ENCODE measurements at regions not wholly inside any gene's neighbourhood (a gene's known extent, or its start where the extent isn't known, plus 50 kb on each side); places are given as distances from the start of the nearest gene placed in this dataset.

DNA sequence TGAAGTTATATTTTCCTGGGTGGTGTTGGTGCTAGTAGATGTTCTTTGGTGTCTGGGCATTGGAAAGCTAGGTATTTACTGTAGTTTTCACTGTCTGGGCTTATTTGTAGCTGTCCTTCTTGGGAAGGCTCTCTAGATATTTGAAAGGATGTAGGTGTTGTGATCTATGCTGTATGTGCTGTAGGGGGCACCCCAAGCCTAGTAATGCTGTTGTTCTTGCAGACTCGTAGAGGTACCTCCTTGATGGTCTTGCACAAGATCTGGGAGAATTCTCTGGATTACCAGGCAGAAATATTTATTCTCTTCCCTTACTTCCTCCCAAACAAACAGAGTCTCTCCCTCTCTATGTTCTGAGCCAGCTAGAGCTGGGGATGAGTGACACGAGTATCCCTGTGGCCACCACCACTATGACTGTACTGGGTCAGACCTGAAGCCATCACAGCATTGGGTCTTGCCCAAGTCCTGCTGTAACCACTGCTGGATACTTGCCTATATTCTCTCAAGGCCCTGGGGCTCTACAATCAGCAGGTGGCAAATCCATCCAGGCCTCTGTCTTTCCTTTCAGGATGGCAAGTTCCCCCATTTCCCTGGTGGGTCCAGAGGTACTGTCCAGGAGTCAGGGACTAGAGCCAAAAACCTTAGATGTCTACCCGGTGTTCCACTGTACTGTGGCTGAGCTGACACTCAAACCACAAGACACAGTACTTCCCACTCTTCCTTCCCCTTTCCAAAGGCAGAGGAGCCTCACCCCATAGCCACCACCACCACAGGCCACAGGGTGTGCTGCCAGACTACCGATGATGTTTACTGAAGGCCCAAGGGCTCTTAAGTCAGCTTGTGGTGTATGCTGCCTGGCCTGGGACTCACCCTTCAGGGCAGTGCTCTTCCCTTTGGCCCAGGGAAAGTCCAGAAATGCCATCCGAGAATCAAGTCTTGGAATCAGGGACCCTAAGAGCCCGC, 195.2 kb upstream of the DPPA4 start:
- Histone ChIP-seq H3K9me3 (no peaks in the 10 kb centered on the region; the same call in 1 of the 2 replicates), H3K27me3 (no peaks in the 10 kb centered on the region), H3K36me3 (no peaks in the 10 kb centered on the region), H3K4me1 (no peaks in the 10 kb centered on the region), H3K4me3 (ENCODE audit: low read depth, low read length) (no peak overlapping the region)
- peak; percentile 12 for DNase-seq
- TF ChIP-seq, protein P1, sequence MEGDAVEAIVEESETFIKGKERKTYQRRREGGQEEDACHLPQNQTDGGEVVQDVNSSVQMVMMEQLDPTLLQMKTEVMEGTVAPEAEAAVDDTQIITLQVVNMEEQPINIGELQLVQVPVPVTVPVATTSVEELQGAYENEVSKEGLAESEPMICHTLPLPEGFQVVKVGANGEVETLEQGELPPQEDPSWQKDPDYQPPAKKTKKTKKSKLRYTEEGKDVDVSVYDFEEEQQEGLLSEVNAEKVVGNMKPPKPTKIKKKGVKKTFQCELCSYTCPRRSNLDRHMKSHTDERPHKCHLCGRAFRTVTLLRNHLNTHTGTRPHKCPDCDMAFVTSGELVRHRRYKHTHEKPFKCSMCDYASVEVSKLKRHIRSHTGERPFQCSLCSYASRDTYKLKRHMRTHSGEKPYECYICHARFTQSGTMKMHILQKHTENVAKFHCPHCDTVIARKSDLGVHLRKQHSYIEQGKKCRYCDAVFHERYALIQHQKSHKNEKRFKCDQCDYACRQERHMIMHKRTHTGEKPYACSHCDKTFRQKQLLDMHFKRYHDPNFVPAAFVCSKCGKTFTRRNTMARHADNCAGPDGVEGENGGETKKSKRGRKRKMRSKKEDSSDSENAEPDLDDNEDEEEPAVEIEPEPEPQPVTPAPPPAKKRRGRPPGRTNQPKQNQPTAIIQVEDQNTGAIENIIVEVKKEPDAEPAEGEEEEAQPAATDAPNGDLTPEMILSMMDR (IDR thresholded peaks at IDR 0.05; ENCODE audit: low read depth, low read length) = peak; percentile 22; the same call in 1 of the 2 replicates

DNA sequence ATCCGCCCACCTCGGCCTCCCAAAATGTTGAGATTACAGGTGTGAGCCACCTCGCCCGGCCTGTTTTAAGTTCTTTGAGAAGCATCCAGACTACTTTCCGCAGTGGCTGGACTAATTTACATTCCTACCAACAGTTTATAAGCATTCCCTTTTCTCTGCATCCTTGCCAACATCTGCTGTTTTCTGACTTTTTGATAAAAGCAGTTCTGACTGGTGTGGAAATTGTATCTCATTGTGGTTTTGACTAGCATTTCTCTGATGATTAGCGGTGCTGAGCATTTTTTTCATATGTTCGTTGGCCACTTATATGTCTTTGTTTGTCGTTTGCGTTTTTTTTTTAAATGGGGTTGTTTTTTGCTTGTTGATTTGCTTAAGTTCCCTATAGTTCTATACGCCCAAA, 208.4 kb upstream of the DPPA4 start:
- no peak for DNase-seq
- TF ChIP-seq, protein P1 (IDR thresholded peaks at IDR 0.05; ENCODE audit: low read depth, low read length) = no peak
- Histone ChIP-seq H3K4me1 (no peaks in the 10 kb centered on the region), H3K36me3 (no peaks in the 10 kb centered on the region), H3K4me3 (ENCODE audit: low read depth, low read length) (no peak overlapping the region), H3K27me3 (no peaks in the 10 kb centered on the region), H3K9me3 (no peaks in the 10 kb centered on the region)

DNA sequence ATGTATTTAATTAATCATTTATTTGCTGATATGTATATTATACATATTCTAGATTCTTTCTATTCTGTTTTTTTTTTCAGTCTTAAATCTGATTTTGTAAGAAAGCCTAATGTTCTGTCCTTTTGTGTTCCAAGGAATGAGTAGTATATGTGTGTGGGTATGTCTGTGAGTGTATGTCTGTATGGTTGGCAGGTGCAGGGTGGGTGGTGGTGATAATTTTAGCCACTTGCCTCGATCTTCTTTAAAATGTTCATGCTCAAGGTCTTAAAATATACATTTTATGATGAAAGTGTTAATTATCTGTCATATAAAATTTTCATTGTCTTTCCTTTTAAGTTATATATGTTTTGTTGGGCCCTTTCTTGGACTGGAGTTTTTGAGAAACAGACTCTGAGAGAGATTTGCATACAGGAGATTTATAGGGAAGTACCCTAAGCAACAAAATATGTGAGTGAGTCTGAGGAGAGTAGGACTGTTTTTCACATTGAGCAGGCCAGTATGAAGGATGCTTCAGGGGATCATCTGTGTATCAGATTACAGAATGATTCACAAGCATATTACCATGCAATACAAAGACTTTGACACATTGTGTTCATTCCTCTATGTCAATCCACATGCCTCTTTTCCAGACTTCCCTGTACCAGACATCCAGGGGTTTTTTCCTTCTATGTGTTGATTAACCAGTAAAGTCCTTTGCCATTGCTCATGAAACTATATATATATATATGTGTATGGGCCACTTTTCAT, 211.0 kb upstream of the DPPA4 start:
- Histone ChIP-seq H3K9me3 (no peaks in the 10 kb centered on the region), H3K27me3 (no peaks in the 10 kb centered on the region), H3K36me3 (no peaks in the 10 kb centered on the region), H3K4me1 (no peaks in the 10 kb centered on the region), H3K4me3 (ENCODE audit: low read depth, low read length) (no peak overlapping the region)
- TF ChIP-seq, protein P1 (IDR thresholded peaks at IDR 0.05; ENCODE audit: low read depth, low read length) = no peak
- DNase-seq = no peak

DNA sequence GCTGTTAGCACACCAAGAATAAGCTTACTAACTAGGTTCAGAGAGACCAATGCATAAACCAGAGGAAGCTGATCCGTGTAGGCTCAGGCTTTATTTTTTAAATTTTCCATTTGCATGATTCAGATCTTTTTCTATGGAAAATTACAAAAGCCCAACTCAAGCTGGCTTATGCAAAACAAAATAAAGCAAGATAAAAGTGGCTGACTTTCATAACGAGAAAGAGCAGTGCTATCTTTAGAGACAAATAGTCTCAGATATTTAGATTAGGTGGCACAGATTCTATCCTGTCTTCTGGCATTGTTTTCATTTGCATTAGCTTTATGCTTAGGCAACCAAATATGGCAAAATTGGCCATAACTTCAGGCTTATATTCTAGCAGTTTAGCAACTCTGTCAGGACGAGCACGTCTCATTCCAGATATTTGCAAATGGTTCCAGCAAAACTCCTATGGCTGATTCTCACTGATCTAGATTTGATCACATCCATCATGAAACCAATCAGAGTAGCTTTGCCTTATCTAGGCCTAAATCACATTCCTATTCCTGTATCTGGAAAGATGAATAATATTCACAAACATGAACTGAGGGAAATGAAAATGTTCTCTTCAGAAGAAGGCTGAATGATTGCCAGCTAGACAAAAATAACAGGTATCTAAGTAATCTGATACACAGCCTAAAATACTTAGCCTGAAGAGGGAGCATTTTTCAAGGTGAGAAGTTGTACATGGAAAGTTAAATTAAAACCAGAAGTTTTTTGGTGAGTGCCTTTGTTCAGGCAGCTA, 216.4 kb upstream of the DPPA4 start:
- DNase-seq = no peak
- no peaks in the 10 kb centered on the region for H3K9me3 ChIP-seq
- H3K36me3 ChIP-seq = no peaks in the 10 kb centered on the region
- H3K4me1 ChIP-seq = no peaks in the 10 kb centered on the region
- H3K4me3 ChIP-seq (ENCODE audit: low read depth, low read length) = no peak overlapping the region
- TF ChIP-seq, protein P1 (IDR thresholded peaks at IDR 0.05; ENCODE audit: low read depth, low read length) = no peak
- no peaks in the 10 kb centered on the region for H3K27me3 ChIP-seq

DNA sequence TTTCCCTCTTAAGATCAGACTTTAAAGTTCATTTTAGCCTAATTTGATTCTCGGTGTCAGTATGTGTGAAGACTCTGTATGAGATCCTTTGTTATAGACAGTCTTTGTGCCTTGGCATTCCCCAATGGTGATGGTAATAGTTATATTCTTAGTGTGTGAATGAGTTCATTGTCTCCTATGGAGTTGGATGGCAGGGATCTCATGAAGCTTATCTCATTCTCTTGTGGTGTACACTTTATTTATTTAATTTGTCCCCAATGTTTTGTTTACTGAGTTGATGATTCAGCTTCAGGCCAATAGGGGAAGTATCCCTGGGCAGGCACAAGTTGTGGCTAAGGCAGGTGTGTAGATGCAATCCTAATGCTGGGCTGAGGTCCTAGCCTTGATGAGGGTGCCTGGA, 222.0 kb upstream of the DPPA4 start:
- no peaks in the 10 kb centered on the region for H3K36me3 ChIP-seq
- TF ChIP-seq, protein P1 (IDR thresholded peaks at IDR 0.05; ENCODE audit: low read depth, low read length) = no peak
- no peaks in the 10 kb centered on the region for H3K4me1 ChIP-seq
- H3K9me3 ChIP-seq = no peaks in the 10 kb centered on the region; the same call in 1 of the 2 replicates
- H3K27me3 ChIP-seq = no peaks in the 10 kb centered on the region
- no peak for DNase-seq
- no peak overlapping the region for H3K4me3 ChIP-seq (ENCODE audit: low read depth, low read length)

Data from BE2C (cell line).